GM08714 (cell line): ENCODE measurements at regions not wholly inside any gene's neighbourhood (a gene's known extent, or its start where the extent isn't known, plus 50 kb on each side); places are given as distances from the start of the nearest gene placed in this dataset.

Experiments
- H3K4me3 ChIP-seq: fragments of 200-500 bp; sonication (Bioruptor generic); 2 replicates; pipeline ENCODE4 v1.5.1; 2014; ENCODE audit warnings: mild to moderate bottlenecking, low read length, inconsistent platforms
- ZNF274 ChIP-seq: IDR thresholded peaks from 2 replicates; pipeline ENCODE4 v1.6.1; 2012; ENCODE audit warnings: mild to moderate bottlenecking, low read depth, low read length

- no peak overlapping the region for H3K4me3 ChIP-seq
- TF ChIP-seq ZNF274, result no peak
Observed at GRCh38 chr5:39521098-39521860, 96.5 kb upstream of the DAB2 start.

GRCh38 chr5:39520232-39520572 lies 95.4 kb upstream of the DAB2 start:
- no peak overlapping the region for H3K4me3 ChIP-seq
- no peak for TF ChIP-seq ZNF274

GRCh38 chr5:39519566-39520231 lies 94.9 kb upstream of the DAB2 start:
- H3K4me3 ChIP-seq, result no peak overlapping the region
- TF ChIP-seq ZNF274, result no peak

- TF ChIP-seq ZNF274, result no peak
- H3K4me3 ChIP-seq, result no peak overlapping the region
Observed at GRCh38 chr5:39519079-39519478, 94.3 kb upstream of the DAB2 start.

GRCh38 chr5:39518516-39518915 lies 93.7 kb upstream of the DAB2 start:
- no peak for TF ChIP-seq ZNF274
- no peak overlapping the region for H3K4me3 ChIP-seq

- no peak for TF ChIP-seq ZNF274
Observed at GRCh38 chr5:39517800-39518199, 93.0 kb upstream of the DAB2 start.

GRCh38 chr5:39515881-39516280 lies 91.1 kb upstream of the DAB2 start:
- no peak for TF ChIP-seq ZNF274
- H3K4me3 ChIP-seq, result no peak overlapping the region

More at GRCh38 chr5:39517800-39518199, 93.0 kb upstream of the DAB2 start:
- H3K4me3 ChIP-seq, result no peak overlapping the region

- H3K4me3 ChIP-seq, result no peak overlapping the region
- TF ChIP-seq ZNF274, result no peak
Observed at GRCh38 chr5:39513236-39513635, 88.5 kb upstream of the DAB2 start.

GRCh38 chr5:39506211-39506610 lies 81.4 kb upstream of the DAB2 start:
- no peak overlapping the region for H3K4me3 ChIP-seq
- no peak for TF ChIP-seq ZNF274

- TF ChIP-seq ZNF274, result no peak
- no peak overlapping the region for H3K4me3 ChIP-seq
Observed at GRCh38 chr5:39505791-39506190, 81.0 kb upstream of the DAB2 start.

- TF ChIP-seq ZNF274, result no peak
Observed at GRCh38 chr5:39505363-39505762, 80.6 kb upstream of the DAB2 start.

GRCh38 chr5:39503155-39503554 lies 78.4 kb upstream of the DAB2 start:
- TF ChIP-seq ZNF274, result no peak
- H3K4me3 ChIP-seq, result no peak overlapping the region

More at GRCh38 chr5:39505363-39505762, 80.6 kb upstream of the DAB2 start:
- H3K4me3 ChIP-seq, result no peak overlapping the region

GRCh38 chr5:39502704-39503103 lies 77.9 kb upstream of the DAB2 start:
- no peak overlapping the region for H3K4me3 ChIP-seq
- no peak for TF ChIP-seq ZNF274

GRCh38 chr5:39501397-39501796 lies 76.6 kb upstream of the DAB2 start:
- TF ChIP-seq ZNF274, result no peak
- no peak overlapping the region for H3K4me3 ChIP-seq

GRCh38 chr5:39500551-39501175 lies 75.9 kb upstream of the DAB2 start:
- H3K4me3 ChIP-seq, result no peak overlapping the region
- no peak for TF ChIP-seq ZNF274
